GM23338 (cell line): ENCODE measurements at regions not wholly inside any gene's neighbourhood (a gene's known extent, or its start where the extent isn't known, plus 50 kb on each side); places are given as distances from the start of the nearest gene placed in this dataset.

ENCODE experiments used
- ATAC-seq: fragments of 200-7000 bp; cut with Tn5 transposase; 3 replicates; pipeline ENCODE4 v1.9.1; 2020
- DNase-seq: peaks from one replicate; pipeline ENCODE4 v3.0.0-alpha.2; 2015; ENCODE audit warnings: low spot score
- H2AFZ ChIP-seq: fragments of 200-600 bp; sonication (generic); 2 replicates; pipeline ENCODE4 v1.8.0; 2016; ENCODE audit warnings: antibody characterized with exemption, mild to moderate bottlenecking, moderate library complexity
- H3F3A ChIP-seq: fragments of 200-600 bp; sonication (generic); replicated peaks from 2 replicates; pipeline ENCODE4 v1.8.0; 2017; ENCODE audit warnings: antibody characterized with exemption, mixed run types, low read depth
- H3K27ac ChIP-seq: fragments of 200-600 bp; sonication (generic); 2 replicates; pipeline ENCODE4 v1.6.1; 2016; ENCODE audit warnings: low read depth
- H3K27me3 ChIP-seq: fragments of 200-600 bp; sonication (generic); 2 replicates; pipeline ENCODE4 v1.8.0; 2016; ENCODE audit warnings: mild to moderate bottlenecking, mixed run types, moderate library complexity; ENCODE audit not compliant: insufficient read depth
- H3K36me3 ChIP-seq: fragments of 200-600 bp; sonication (generic); 2 replicates; pipeline ENCODE4 v1.8.0; 2016; ENCODE audit warnings: mild to moderate bottlenecking; ENCODE audit not compliant: insufficient read depth
- H3K4me1 ChIP-seq: fragments of 200-600 bp; sonication (generic); 2 replicates; pipeline ENCODE4 v1.8.0; 2016; ENCODE audit warnings: mild to moderate bottlenecking, moderate library complexity; ENCODE audit not compliant: insufficient read depth
- H3K4me2 ChIP-seq: fragments of 200-600 bp; sonication (generic); 2 replicates; pipeline ENCODE4 v1.7.1; 2017; ENCODE audit warnings: mixed run types
- H3K4me3 ChIP-seq: fragments of 200-600 bp; sonication (generic); 2 replicates; pipeline ENCODE4 v1.6.1; 2016; ENCODE audit warnings: mixed run types
- H3K79me2 ChIP-seq: fragments of 200-600 bp; sonication (generic); replicated peaks from 2 replicates; pipeline ENCODE4 v1.8.0; 2017; ENCODE audit warnings: mild to moderate bottlenecking; ENCODE audit not compliant: insufficient read depth
- H3K9me2 ChIP-seq: fragments of 200-600 bp; sonication (generic); 2 replicates; pipeline ENCODE4 v1.8.0; 2017; ENCODE audit not compliant: insufficient read depth
- H4K20me1 ChIP-seq: fragments of 200-600 bp; sonication (generic); replicated peaks from 2 replicates; pipeline ENCODE4 v1.8.0; 2017; ENCODE audit warnings: mild to moderate bottlenecking; ENCODE audit not compliant: insufficient read depth
- H3K27ac Mint-ChIP-seq: 2 replicates; pipeline ENCODE4 v1.8.0; 2020; ENCODE audit warnings: inconsistent platforms, mild to moderate bottlenecking, moderate library complexity, mixed read lengths
- H3K27me3 Mint-ChIP-seq: 3 replicates; pipeline ENCODE4 v1.8.0; 2022; ENCODE audit warnings: low read depth, mild to moderate bottlenecking, moderate library complexity, mixed read lengths, inconsistent platforms; ENCODE audit not compliant: insufficient read depth, poor library complexity
- H3K36me3 Mint-ChIP-seq: 3 replicates; pipeline ENCODE4 v1.8.0; 2021; ENCODE audit warnings: low read depth, mild to moderate bottlenecking, inconsistent platforms, moderate library complexity, mixed read lengths
- H3K4me1 Mint-ChIP-seq: 3 replicates; pipeline ENCODE4 v1.8.0; 2020; ENCODE audit warnings: mild to moderate bottlenecking, inconsistent platforms, mixed read lengths
- H3K4me3 Mint-ChIP-seq: 3 replicates; pipeline ENCODE4 v1.8.0; 2021; ENCODE audit warnings: moderate library complexity, mild to moderate bottlenecking, inconsistent platforms, mixed read lengths
- H3K9me3 Mint-ChIP-seq: 3 replicates; pipeline ENCODE4 v1.8.0; 2020; ENCODE audit warnings: moderate library complexity, mild to moderate bottlenecking, inconsistent platforms, mixed read lengths
- CREB1 ChIP-seq: fragments of 250-450 bp; sonication (Bioruptor Pico); IDR thresholded peaks from 2 replicates; pipeline ENCODE4 v1.5.0; 2020; ENCODE audit warnings: low read depth, mild to moderate bottlenecking, moderate library complexity
- EZH2 ChIP-seq: fragments of 200-600 bp; sonication (generic); IDR thresholded peaks from one replicate; pipeline ENCODE4 v1.8.0; 2017; ENCODE audit warnings: antibody characterized with exemption, mild to moderate bottlenecking, low read depth; ENCODE audit not compliant: unreplicated experiment
- TF ChIP-seq, protein P1 (sequence below): IDR thresholded peaks from one replicate; pipeline ENCODE4 v1.6.1; 2018; ENCODE audit warnings: antibody characterized with exemption; ENCODE audit not compliant: unreplicated experiment
- TF ChIP-seq, protein P2 (sequence below), 2 experiments: fragments of 200-600 bp in 1 of 2; sonication (generic) in 1 of 2; conservative IDR thresholded peaks; 2 replicates each; pipeline versions ENCODE4 v1.5.1 to v1.6.1; 2016 to 2017; ENCODE audit warnings: antibody characterized with exemption in 2 of 2, low read depth in 2 of 2, mild to moderate bottlenecking in 2 of 2, moderate library complexity in 1 of 2
- TF ChIP-seq, protein P3 (sequence below): fragments of 250-450 bp; sonication (Bioruptor Pico); IDR thresholded peaks from 2 replicates; pipeline ENCODE4 v1.5.0; 2020; ENCODE audit warnings: mild to moderate bottlenecking, moderate library complexity

DNA sequence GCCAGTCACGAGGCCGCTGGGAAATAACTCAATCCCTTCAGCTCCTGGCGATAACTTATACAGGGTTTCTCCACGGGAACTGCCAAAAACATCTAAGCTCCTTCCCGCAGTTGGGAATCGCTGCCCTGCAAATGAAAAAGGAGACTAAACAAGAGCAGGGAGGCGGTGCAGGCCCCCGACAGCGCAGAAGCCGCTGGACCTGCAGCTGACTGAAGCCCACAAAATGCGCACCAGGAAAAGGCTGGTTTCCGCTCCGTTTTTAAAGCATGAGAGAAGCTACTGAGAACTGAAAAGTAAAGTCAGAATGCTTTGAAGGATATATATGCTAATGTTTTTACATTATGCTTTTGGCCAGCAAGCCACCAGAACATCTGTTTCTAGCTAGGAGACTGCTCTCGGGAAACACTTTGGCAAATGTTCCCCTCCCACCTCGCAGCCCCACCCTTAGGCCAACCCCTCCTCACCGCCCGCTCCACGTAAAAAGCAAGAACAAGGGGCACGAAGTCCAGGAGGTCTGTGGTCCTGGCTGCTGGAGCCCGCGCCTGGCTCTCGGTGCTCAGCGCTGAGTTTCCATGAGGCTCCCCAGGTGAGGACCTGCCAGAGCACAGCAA is 90.5 kb downstream of the SOD2 start (continued):
- TF ChIP-seq, protein P1, sequence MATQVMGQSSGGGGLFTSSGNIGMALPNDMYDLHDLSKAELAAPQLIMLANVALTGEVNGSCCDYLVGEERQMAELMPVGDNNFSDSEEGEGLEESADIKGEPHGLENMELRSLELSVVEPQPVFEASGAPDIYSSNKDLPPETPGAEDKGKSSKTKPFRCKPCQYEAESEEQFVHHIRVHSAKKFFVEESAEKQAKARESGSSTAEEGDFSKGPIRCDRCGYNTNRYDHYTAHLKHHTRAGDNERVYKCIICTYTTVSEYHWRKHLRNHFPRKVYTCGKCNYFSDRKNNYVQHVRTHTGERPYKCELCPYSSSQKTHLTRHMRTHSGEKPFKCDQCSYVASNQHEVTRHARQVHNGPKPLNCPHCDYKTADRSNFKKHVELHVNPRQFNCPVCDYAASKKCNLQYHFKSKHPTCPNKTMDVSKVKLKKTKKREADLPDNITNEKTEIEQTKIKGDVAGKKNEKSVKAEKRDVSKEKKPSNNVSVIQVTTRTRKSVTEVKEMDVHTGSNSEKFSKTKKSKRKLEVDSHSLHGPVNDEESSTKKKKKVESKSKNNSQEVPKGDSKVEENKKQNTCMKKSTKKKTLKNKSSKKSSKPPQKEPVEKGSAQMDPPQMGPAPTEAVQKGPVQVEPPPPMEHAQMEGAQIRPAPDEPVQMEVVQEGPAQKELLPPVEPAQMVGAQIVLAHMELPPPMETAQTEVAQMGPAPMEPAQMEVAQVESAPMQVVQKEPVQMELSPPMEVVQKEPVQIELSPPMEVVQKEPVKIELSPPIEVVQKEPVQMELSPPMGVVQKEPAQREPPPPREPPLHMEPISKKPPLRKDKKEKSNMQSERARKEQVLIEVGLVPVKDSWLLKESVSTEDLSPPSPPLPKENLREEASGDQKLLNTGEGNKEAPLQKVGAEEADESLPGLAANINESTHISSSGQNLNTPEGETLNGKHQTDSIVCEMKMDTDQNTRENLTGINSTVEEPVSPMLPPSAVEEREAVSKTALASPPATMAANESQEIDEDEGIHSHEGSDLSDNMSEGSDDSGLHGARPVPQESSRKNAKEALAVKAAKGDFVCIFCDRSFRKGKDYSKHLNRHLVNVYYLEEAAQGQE: no peak
- TF ChIP-seq CREB1: no peak

DNA sequence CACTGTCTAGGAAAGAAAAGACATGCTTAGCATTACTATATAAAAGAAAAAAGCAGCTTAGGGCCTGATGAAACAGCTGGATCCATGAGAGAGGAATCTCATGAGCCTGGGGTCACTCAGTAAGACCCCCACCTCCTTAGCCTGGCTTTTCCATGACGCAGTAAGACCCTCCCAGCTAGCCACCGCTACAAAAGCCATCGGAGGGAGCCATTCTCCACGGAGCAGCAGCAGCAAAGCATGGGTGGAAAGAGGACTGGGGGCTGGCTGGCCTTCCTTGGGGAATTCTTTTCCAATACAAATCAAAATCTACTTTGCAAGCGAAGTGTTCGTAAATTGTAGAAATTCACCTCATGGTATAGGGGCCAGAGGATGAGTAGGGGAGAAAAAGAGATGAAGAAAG is 91.8 kb downstream of the SOD2 start:
- Mint-ChIP-seq H3K4me1 (peaks cover 7% of the 10 kb centered on the region), H3K9me3 (no peaks in the 10 kb centered on the region), H3K27me3 (peaks cover 2% of the 10 kb centered on the region), H3K36me3 (no peaks in the 10 kb centered on the region), H3K4me3 (no peak overlapping the region), H3K27ac (no peak overlapping the region)
- DNase-seq: peak; percentile 24
- Histone ChIP-seq H2AFZ (peak overlapping the region; percentile 95), H3K4me1 (peaks cover 10% of the 10 kb centered on the region), H3K27ac (no peak overlapping the region), H3K27me3 (no peaks in the 10 kb centered on the region), H3K4me3 (no peak overlapping the region), H3F3A (no peaks in the 10 kb centered on the region), H3K4me2 (peak overlapping the region; percentile 38; the same call in 1 of the 2 replicates), H4K20me1 (no peaks in the 10 kb centered on the region), H3K9me2 (no peaks in the 10 kb centered on the region), H3K79me2 (no peaks in the 10 kb centered on the region), H3K36me3 (no peaks in the 10 kb centered on the region)
- ATAC-seq: peak; percentile 40
- TF ChIP-seq, protein P2, sequence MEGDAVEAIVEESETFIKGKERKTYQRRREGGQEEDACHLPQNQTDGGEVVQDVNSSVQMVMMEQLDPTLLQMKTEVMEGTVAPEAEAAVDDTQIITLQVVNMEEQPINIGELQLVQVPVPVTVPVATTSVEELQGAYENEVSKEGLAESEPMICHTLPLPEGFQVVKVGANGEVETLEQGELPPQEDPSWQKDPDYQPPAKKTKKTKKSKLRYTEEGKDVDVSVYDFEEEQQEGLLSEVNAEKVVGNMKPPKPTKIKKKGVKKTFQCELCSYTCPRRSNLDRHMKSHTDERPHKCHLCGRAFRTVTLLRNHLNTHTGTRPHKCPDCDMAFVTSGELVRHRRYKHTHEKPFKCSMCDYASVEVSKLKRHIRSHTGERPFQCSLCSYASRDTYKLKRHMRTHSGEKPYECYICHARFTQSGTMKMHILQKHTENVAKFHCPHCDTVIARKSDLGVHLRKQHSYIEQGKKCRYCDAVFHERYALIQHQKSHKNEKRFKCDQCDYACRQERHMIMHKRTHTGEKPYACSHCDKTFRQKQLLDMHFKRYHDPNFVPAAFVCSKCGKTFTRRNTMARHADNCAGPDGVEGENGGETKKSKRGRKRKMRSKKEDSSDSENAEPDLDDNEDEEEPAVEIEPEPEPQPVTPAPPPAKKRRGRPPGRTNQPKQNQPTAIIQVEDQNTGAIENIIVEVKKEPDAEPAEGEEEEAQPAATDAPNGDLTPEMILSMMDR (conservative IDR thresholded peaks at IDR 0.05; ENCODE audit: low read depth in 2 of 2): peak; percentile 29 to 61; a peak in 3 of 4 replicates
- TF ChIP-seq EZH2: no peak
- TF ChIP-seq, protein P3, sequence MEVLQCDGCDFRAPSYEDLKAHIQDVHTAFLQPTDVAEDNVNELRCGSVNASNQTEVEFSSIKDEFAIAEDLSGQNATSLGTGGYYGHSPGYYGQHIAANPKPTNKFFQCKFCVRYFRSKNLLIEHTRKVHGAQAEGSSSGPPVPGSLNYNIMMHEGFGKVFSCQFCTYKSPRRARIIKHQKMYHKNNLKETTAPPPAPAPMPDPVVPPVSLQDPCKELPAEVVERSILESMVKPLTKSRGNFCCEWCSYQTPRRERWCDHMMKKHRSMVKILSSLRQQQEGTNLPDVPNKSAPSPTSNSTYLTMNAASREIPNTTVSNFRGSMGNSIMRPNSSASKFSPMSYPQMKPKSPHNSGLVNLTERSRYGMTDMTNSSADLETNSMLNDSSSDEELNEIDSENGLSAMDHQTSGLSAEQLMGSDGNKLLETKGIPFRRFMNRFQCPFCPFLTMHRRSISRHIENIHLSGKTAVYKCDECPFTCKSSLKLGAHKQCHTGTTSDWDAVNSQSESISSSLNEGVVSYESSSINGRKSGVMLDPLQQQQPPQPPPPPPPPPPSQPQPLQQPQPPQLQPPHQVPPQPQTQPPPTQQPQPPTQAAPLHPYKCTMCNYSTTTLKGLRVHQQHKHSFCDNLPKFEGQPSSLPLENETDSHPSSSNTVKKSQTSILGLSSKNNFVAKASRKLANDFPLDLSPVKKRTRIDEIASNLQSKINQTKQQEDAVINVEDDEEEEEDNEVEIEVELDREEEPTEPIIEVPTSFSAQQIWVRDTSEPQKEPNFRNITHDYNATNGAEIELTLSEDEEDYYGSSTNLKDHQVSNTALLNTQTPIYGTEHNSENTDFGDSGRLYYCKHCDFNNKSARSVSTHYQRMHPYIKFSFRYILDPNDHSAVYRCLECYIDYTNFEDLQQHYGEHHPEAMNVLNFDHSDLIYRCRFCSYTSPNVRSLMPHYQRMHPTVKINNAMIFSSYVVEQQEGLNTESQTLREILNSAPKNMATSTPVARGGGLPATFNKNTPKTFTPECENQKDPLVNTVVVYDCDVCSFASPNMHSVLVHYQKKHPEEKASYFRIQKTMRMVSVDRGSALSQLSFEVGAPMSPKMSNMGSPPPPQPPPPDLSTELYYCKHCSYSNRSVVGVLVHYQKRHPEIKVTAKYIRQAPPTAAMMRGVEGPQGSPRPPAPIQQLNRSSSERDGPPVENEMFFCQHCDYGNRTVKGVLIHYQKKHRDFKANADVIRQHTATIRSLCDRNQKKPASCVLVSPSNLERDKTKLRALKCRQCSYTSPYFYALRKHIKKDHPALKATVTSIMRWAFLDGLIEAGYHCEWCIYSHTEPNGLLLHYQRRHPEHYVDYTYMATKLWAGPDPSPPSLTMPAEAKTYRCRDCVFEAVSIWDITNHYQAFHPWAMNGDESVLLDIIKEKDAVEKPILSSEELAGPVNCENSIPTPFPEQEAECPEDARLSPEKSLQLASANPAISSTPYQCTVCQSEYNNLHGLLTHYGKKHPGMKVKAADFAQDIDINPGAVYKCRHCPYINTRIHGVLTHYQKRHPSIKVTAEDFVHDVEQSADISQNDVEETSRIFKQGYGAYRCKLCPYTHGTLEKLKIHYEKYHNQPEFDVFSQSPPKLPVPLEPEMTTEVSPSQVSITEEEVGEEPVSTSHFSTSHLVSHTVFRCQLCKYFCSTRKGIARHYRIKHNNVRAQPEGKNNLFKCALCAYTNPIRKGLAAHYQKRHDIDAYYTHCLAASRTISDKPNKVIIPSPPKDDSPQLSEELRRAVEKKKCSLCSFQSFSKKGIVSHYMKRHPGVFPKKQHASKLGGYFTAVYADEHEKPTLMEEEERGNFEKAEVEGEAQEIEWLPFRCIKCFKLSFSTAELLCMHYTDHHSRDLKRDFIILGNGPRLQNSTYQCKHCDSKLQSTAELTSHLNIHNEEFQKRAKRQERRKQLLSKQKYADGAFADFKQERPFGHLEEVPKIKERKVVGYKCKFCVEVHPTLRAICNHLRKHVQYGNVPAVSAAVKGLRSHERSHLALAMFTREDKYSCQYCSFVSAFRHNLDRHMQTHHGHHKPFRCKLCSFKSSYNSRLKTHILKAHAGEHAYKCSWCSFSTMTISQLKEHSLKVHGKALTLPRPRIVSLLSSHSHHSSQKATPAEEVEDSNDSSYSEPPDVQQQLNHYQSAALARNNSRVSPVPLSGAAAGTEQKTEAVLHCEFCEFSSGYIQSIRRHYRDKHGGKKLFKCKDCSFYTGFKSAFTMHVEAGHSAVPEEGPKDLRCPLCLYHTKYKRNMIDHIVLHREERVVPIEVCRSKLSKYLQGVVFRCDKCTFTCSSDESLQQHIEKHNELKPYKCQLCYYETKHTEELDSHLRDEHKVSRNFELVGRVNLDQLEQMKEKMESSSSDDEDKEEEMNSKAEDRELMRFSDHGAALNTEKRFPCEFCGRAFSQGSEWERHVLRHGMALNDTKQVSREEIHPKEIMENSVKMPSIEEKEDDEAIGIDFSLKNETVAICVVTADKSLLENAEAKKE (CRISPR knock-in tag): no peak
